Endothelial cell of umbilical vein (primary cell): ENCODE measurements at regions not wholly inside any gene's neighbourhood (a gene's known extent, or its start where the extent isn't known, plus 50 kb on each side); places are given as distances from the start of the nearest gene placed in this dataset.

ENCODE experiments used
- BruUV-seq: library from RNA; stranded (reverse); fragments of 400-500 nt; replicated peaks from 2 replicates; lab custom pipeline; 2021; lab: Mats Ljungman, UMichigan
- CTCF ChIA-PET: fragments of 300-600, 350-600 bp; sonication (Branson Sonifier 250); formaldehyde crosslinking; loops from one replicate; lab custom pipeline; 2021; ENCODE audit warnings: antibody characterized with exemption, inconsistent platforms; lab: Charles Lee
- POLR2A ChIA-PET: fragments of 300-600, 350-600 bp; sonication (Branson Sonifier 250); formaldehyde crosslinking; loops from one replicate; lab custom pipeline; 2021; ENCODE audit warnings: antibody characterized with exemption, inconsistent platforms; lab: Charles Lee
- DNase-seq: peaks from one replicate; pipeline ENCODE4 v3.0.0-alpha.2; 2011; ENCODE audit warnings: low read depth, low spot score
- FAIRE-seq: peaks from 2 replicates; lab custom pipeline; 2011; peaks lifted over from hg19 to GRCh38; lab: Jason Lieb, UNC
- H2AFZ ChIP-seq: 2 replicates; pipeline ENCODE4 v1.6.0; 2012; ENCODE audit warnings: low read depth, low read length, control low read depth, inconsistent platforms
- H3K27ac ChIP-seq: 2 replicates; pipeline ENCODE4 v1.5.1; 2011; ENCODE audit warnings: low read depth, mild to moderate bottlenecking, control low read depth, low read length, moderate library complexity; ENCODE audit not compliant: insufficient read depth
- H3K27me3 ChIP-seq, 2 experiments: 2 replicates each; pipeline versions ENCODE4 v1.6.0 to v1.6.1; 2011; ENCODE audit warnings: low read length in 2 of 2, mixed read lengths in 1 of 2; ENCODE audit not compliant: control insufficient read depth in 2 of 2, insufficient read depth in 2 of 2
- H3K36me3 ChIP-seq, 2 experiments: 2 replicates in 1 of 2; 3 replicates in 1 of 2; pipeline ENCODE4 v1.5.1; 2011; ENCODE audit warnings: low read length in 2 of 2, mild to moderate bottlenecking in 1 of 2, moderate library complexity in 1 of 2; ENCODE audit not compliant: control insufficient read depth in 2 of 2, insufficient read depth in 2 of 2; ENCODE audit errors: extremely low read depth in 1 of 2
- H3K4me1 ChIP-seq: 3 replicates; pipeline ENCODE4 v1.5.1; 2011; ENCODE audit warnings: mild to moderate bottlenecking, low read length; ENCODE audit not compliant: control insufficient read depth, insufficient read depth; ENCODE audit errors: extremely low read depth
- H3K4me2 ChIP-seq: 2 replicates; pipeline ENCODE4 v1.6.1; 2011; ENCODE audit warnings: low read length, control low read depth, mixed read lengths; ENCODE audit not compliant: insufficient read depth
- H3K4me3 ChIP-seq, 3 experiments: fragments of 200-600 bp in 1 of 3; sonication (generic), shearing (Covaris generic) in 1 of 3; replicated peaks in 1 of 3; 2 replicates each; pipeline ENCODE4 v1.5.1; 2011 to 2016; ENCODE audit warnings: control low read depth in 3 of 3, low read length in 3 of 3, mild to moderate bottlenecking in 2 of 3, inconsistent platforms in 1 of 3, low read depth in 1 of 3, moderate library complexity in 1 of 3; ENCODE audit not compliant: insufficient read depth in 1 of 3
- H3K79me2 ChIP-seq: 2 replicates; pipeline ENCODE4 v1.6.0; 2012; ENCODE audit warnings: low read length, inconsistent platforms; ENCODE audit not compliant: control insufficient read depth, insufficient read depth
- H3K9ac ChIP-seq: replicated peaks from 2 replicates; pipeline ENCODE3; 2011; ENCODE audit warnings: low read length, control low read depth; ENCODE audit not compliant: insufficient read depth; ENCODE audit errors: extremely low read depth
- H3K9me1 ChIP-seq: replicated peaks from 3 replicates; pipeline ENCODE4 v1.6.0; 2011; ENCODE audit warnings: mild to moderate bottlenecking, low read length; ENCODE audit not compliant: control insufficient read depth, insufficient read depth; ENCODE audit errors: extremely low read depth
- H3K9me3 ChIP-seq: replicated peaks from 2 replicates; pipeline ENCODE4 v1.5.1; 2012; ENCODE audit warnings: low read length, inconsistent platforms; ENCODE audit not compliant: control insufficient read depth, insufficient read depth
- H4K20me1 ChIP-seq: replicated peaks from 2 replicates; pipeline ENCODE3; 2011; ENCODE audit warnings: mild to moderate bottlenecking, low read length; ENCODE audit not compliant: control insufficient read depth, insufficient read depth; ENCODE audit errors: extremely low read depth
- CTCF ChIP-seq, 2 donors: IDR thresholded peaks; 1 replicate in 1 of 2; 2 replicates in 1 of 2; pipeline ENCODE4 v1.5.1; 2011; ENCODE audit warnings: low read length in 2 of 2, mild to moderate bottlenecking in 2 of 2, moderate library complexity in 2 of 2, control low read depth in 1 of 2, inconsistent platforms in 1 of 2, low read depth in 1 of 2; ENCODE audit not compliant: insufficient read depth in 1 of 2; ENCODE audit errors: extremely low read depth in 1 of 2
- EZH2 ChIP-seq: IDR thresholded peaks from 2 replicates; pipeline ENCODE4 v1.6.1; 2012; ENCODE audit warnings: borderline replicate concordance, low read depth, mild to moderate bottlenecking, moderate library complexity, low read length, inconsistent platforms; ENCODE audit not compliant: severe bottlenecking
- FOS ChIP-seq: IDR thresholded peaks from 2 replicates; pipeline ENCODE4 v1.6.1; 2011; ENCODE audit warnings: mild to moderate bottlenecking, low read length, moderate library complexity, borderline replicate concordance; ENCODE audit not compliant: insufficient read depth
- GATA2 ChIP-seq: IDR thresholded peaks from 2 replicates; pipeline ENCODE4 v1.7.0; 2011; ENCODE audit warnings: low read depth, mild to moderate bottlenecking, moderate library complexity, mixed read lengths, low read length; ENCODE audit not compliant: insufficient read length, insufficient read depth
- JUN ChIP-seq: IDR thresholded peaks from 2 replicates; pipeline ENCODE4 v1.6.1; 2011; ENCODE audit warnings: borderline replicate concordance, low read depth; ENCODE audit not compliant: insufficient read length, insufficient read depth
- MAX ChIP-seq: IDR thresholded peaks from 2 replicates; pipeline ENCODE4 v1.6.1; 2011; ENCODE audit not compliant: insufficient read depth, insufficient read length
- MYC ChIP-seq: IDR thresholded peaks from one replicate; pipeline ENCODE4 v1.6.1; 2011; ENCODE audit warnings: mild to moderate bottlenecking, low read depth, low read length
- POLR2A ChIP-seq: IDR thresholded peaks from 2 replicates; pipeline ENCODE4 v1.6.1; 2012; ENCODE audit warnings: low read depth, mild to moderate bottlenecking, control low read depth, low read length
- POLR2AphosphoS5 ChIP-seq: IDR thresholded peaks from 2 replicates; pipeline ENCODE4 v1.6.1; 2012; ENCODE audit warnings: low read depth, mild to moderate bottlenecking, control low read depth, low read length, moderate library complexity; ENCODE audit not compliant: insufficient read depth
- dilution Hi-C: fragments of 300-500 bp; cut with MboI; formaldehyde crosslinking; loops from one replicate; pipeline ENCODE4 v1.15.0; 2019; ENCODE audit warnings: low sequenced_read_pairs; ENCODE audit not compliant: extremely low pct_ligation_motif_present
- intact Hi-C: fragments of 100-400 bp; cut with micrococcal nuclease; formaldehyde crosslinking; loops from one replicate; pipeline ENCODE4 v1.10.0; 2022

GRCh38 chr2:78237704-78238103 is 715.5 kb upstream of the LRRTM4 start:
- ChIA-PET CTCF (no interaction called here), POLR2A (no interaction called here)
- Histone ChIP-seq H3K4me1 (no peaks in the 10 kb centered on the region), H3K4me2 (no peak overlapping the region), H3K79me2 (no peaks in the 10 kb centered on the region), H3K27me3 (no peaks in the 10 kb centered on the region), H4K20me1 (no peaks in the 10 kb centered on the region), H3K9me1 (no peaks in the 10 kb centered on the region), H3K9me3 (no peaks in the 10 kb centered on the region), H3K27ac (no peak overlapping the region), H2AFZ (no peak overlapping the region), H3K9ac (no peak overlapping the region), H3K36me3 (no peaks in the 10 kb centered on the region), H3K4me3 (no peak overlapping the region)
- FAIRE-seq = no peak
- dilution Hi-C loops = no loop called here
- TF ChIP-seq POLR2AphosphoS5 (no peak), GATA2 (no peak)
- DNase-seq = no peak
- intact Hi-C loops = no loop called here
- no TSS peak for BruUV-seq

- H3K4me3 ChIP-seq = no peak overlapping the region
- H3K36me3 ChIP-seq = no peaks in the 10 kb centered on the region
- H3K4me2 ChIP-seq = no peak overlapping the region
- TF ChIP-seq POLR2A (no peak), CTCF (IDR thresholded peaks at IDR 0.05; ENCODE audit: extremely low read depth in 1 of 2, insufficient read depth in 1 of 2, low read depth in 1 of 2, low read length in 2 of 2) (no peak), MAX (no peak), FOS (no peak), MYC (no peak), EZH2 (no peak), JUN (no peak), POLR2AphosphoS5 (no peak), GATA2 (no peak)
- H3K9me3 ChIP-seq = no peaks in the 10 kb centered on the region
- H4K20me1 ChIP-seq = no peaks in the 10 kb centered on the region
- POLR2A ChIA-PET = no interaction called here
- H3K27me3 ChIP-seq = no peaks in the 10 kb centered on the region
- CTCF ChIA-PET = no interaction called here
- no peaks in the 10 kb centered on the region for H3K4me1 ChIP-seq
- dilution Hi-C loops (no loop called here), intact Hi-C loops (no loop called here)
- H3K27ac ChIP-seq = no peak overlapping the region
- H3K9me1 ChIP-seq = no peaks in the 10 kb centered on the region
- FAIRE-seq = no peak
- no peak overlapping the region for H3K9ac ChIP-seq
- no peaks in the 10 kb centered on the region for H3K79me2 ChIP-seq
- H2AFZ ChIP-seq = no peak overlapping the region
- no peak for DNase-seq
- BruUV-seq = no TSS peak
Observed at GRCh38 chr2:78245394-78246135, 723.4 kb upstream of the LRRTM4 start.
